Neural progenitor cell (in vitro differentiated cells): ENCODE measurements at regions not wholly inside any gene's neighbourhood (a gene's known extent, or its start where the extent isn't known, plus 50 kb on each side); places are given as distances from the start of the nearest gene placed in this dataset.

Source experiments
- DNase-seq: peaks from one replicate; pipeline ENCODE4 v3.0.0-alpha.2; 2016; ENCODE audit warnings: low spot score
- H2AFZ ChIP-seq: fragments of 200-600 bp; sonication (generic); replicated peaks from 2 replicates; pipeline ENCODE4 v1.6.1; 2016; ENCODE audit warnings: antibody characterized with exemption
- H3F3A ChIP-seq: fragments of 200-600 bp; sonication (generic); 2 replicates; pipeline ENCODE4 v1.6.1; 2016; ENCODE audit warnings: antibody characterized with exemption, low read depth
- H3K27ac ChIP-seq: fragments of 200-600 bp; sonication (generic); 2 replicates; pipeline ENCODE4 v1.5.1; 2016; ENCODE audit warnings: mild to moderate bottlenecking
- H3K27me3 ChIP-seq: fragments of 200-600 bp; sonication (generic); 2 replicates; pipeline ENCODE4 v1.6.1; 2016; ENCODE audit warnings: mild to moderate bottlenecking, moderate library complexity
- H3K36me3 ChIP-seq: fragments of 200-600 bp; sonication (generic); 2 replicates; pipeline ENCODE4 v1.5.1; 2016
- H3K4me1 ChIP-seq: fragments of 200-600 bp; sonication (generic); 2 replicates; pipeline ENCODE4 v1.6.1; 2016; ENCODE audit warnings: mixed run types
- H3K4me2 ChIP-seq: fragments of 200-600 bp; sonication (generic); 2 replicates; pipeline ENCODE4 v1.6.1; 2016
- H3K4me3 ChIP-seq: fragments of 200-600 bp; sonication (generic); 2 replicates; pipeline ENCODE4 v1.5.1; 2016
- H3K79me2 ChIP-seq: fragments of 200-600 bp; sonication (generic); 2 replicates; pipeline ENCODE4 v1.6.1; 2016; ENCODE audit warnings: low read depth
- H3K9ac ChIP-seq: fragments of 200-600 bp; sonication (generic); 2 replicates; pipeline ENCODE4 v1.6.1; 2016
- H3K9me3 ChIP-seq: fragments of 200-600 bp; sonication (generic); 2 replicates; pipeline ENCODE4 v1.5.1; 2016; ENCODE audit warnings: low read depth
- H4K20me1 ChIP-seq: fragments of 200-600 bp; sonication (generic); 2 replicates; pipeline ENCODE4 v1.6.1; 2016; ENCODE audit warnings: low read depth
- H3K27ac Mint-ChIP-seq: 3 replicates; pipeline ENCODE4 v1.8.0; 2021; ENCODE audit warnings: mixed read lengths
- H3K27me3 Mint-ChIP-seq: 2 replicates; pipeline ENCODE4 v1.8.0; 2022; ENCODE audit warnings: low read depth, mild to moderate bottlenecking, inconsistent platforms, moderate library complexity, mixed read lengths; ENCODE audit not compliant: insufficient read depth
- H3K36me3 Mint-ChIP-seq: 3 replicates; pipeline ENCODE4 v1.8.0; 2021; ENCODE audit warnings: mixed read lengths
- H3K4me1 Mint-ChIP-seq: 3 replicates; pipeline ENCODE4 v1.8.0; 2021; ENCODE audit warnings: mixed read lengths
- H3K4me3 Mint-ChIP-seq: 3 replicates; pipeline ENCODE4 v1.8.0; 2021; ENCODE audit warnings: mild to moderate bottlenecking, moderate library complexity, mixed read lengths
- H3K9me3 Mint-ChIP-seq: 3 replicates; pipeline ENCODE4 v1.8.0; 2020; ENCODE audit warnings: mixed read lengths
- CTCF ChIP-seq: fragments of 200-600 bp; sonication (generic); IDR thresholded peaks from 2 replicates; pipeline ENCODE4 v1.5.1; 2017; ENCODE audit warnings: antibody characterized with exemption, mild to moderate bottlenecking
- EZH2 ChIP-seq: fragments of 200-600 bp; sonication (generic); IDR thresholded peaks from 2 replicates; pipeline ENCODE4 v1.6.1; 2017; ENCODE audit warnings: antibody characterized with exemption, mild to moderate bottlenecking, moderate library complexity
- EZH2phosphoT487 ChIP-seq: fragments of 200-600 bp; sonication (generic); IDR thresholded peaks from 2 replicates; pipeline ENCODE4 v1.6.1; 2017; ENCODE audit warnings: antibody characterized with exemption

- no peak overlapping the region for H3K9ac ChIP-seq
- H3K4me1 ChIP-seq: no peaks in the 10 kb centered on the region
- H3F3A ChIP-seq: no peaks in the 10 kb centered on the region
- no peak overlapping the region for H3K4me3 ChIP-seq
- Mint-ChIP-seq H3K4me3 (no peak overlapping the region), H3K36me3 (peaks cover 12% of the 10 kb centered on the region), H3K27ac (no peak overlapping the region), H3K27me3 (no peaks in the 10 kb centered on the region), H3K9me3 (no peaks in the 10 kb centered on the region), H3K4me1 (peaks cover 5% of the 10 kb centered on the region)
- H3K36me3 ChIP-seq: no peaks in the 10 kb centered on the region
- no peak overlapping the region for H3K4me2 ChIP-seq
- no peak for DNase-seq
- H2AFZ ChIP-seq: no peak overlapping the region
- no peak overlapping the region for H3K27ac ChIP-seq
- no peak for TF ChIP-seq EZH2
- peak; percentile 24 for TF ChIP-seq CTCF
- H3K79me2 ChIP-seq: no peaks in the 10 kb centered on the region
- no peaks in the 10 kb centered on the region for H3K27me3 ChIP-seq
- no peaks in the 10 kb centered on the region for H4K20me1 ChIP-seq
- H3K9me3 ChIP-seq: no peaks in the 10 kb centered on the region
Measured at GRCh38 chr5:167608390-167609272, 682.8 kb upstream of the WWC1 start.

GRCh38 chr5:167614294-167615021 is 677.0 kb upstream of the WWC1 start:
- Histone ChIP-seq H3K9me3 (no peaks in the 10 kb centered on the region), H3K79me2 (no peaks in the 10 kb centered on the region), H3K4me1 (no peaks in the 10 kb centered on the region), H3K27me3 (no peaks in the 10 kb centered on the region), H4K20me1 (no peaks in the 10 kb centered on the region), H3F3A (no peaks in the 10 kb centered on the region), H3K9ac (no peak overlapping the region), H3K4me2 (no peak overlapping the region), H3K27ac (no peak overlapping the region), H3K36me3 (no peaks in the 10 kb centered on the region), H3K4me3 (no peak overlapping the region), H2AFZ (no peak overlapping the region)
- Mint-ChIP-seq H3K4me1 (peaks cover 30% of the 10 kb centered on the region), H3K36me3 (peaks cover 10% of the 10 kb centered on the region), H3K27ac (peak overlapping the region; percentile 39), H3K9me3 (no peaks in the 10 kb centered on the region), H3K27me3 (no peaks in the 10 kb centered on the region), H3K4me3 (no peak overlapping the region)
- no peak for TF ChIP-seq EZH2phosphoT487
- no peak for TF ChIP-seq CTCF
- no peak for TF ChIP-seq EZH2
- no peak for DNase-seq

GRCh38 chr5:167616043-167616890 is 675.2 kb upstream of the WWC1 start:
- Histone ChIP-seq H3K4me1 (no peaks in the 10 kb centered on the region), H3K4me2 (no peak overlapping the region), H3K9me3 (no peaks in the 10 kb centered on the region), H3F3A (no peaks in the 10 kb centered on the region), H3K4me3 (no peak overlapping the region), H2AFZ (no peak overlapping the region), H3K79me2 (no peaks in the 10 kb centered on the region), H3K27me3 (no peaks in the 10 kb centered on the region), H3K36me3 (no peaks in the 10 kb centered on the region), H4K20me1 (no peaks in the 10 kb centered on the region), H3K27ac (no peak overlapping the region), H3K9ac (no peak overlapping the region)
- H3K27ac Mint-ChIP-seq: no peak overlapping the region
- no peak overlapping the region for H3K4me3 Mint-ChIP-seq
- DNase-seq: no peak
- TF ChIP-seq EZH2 (no peak), CTCF (no peak), EZH2phosphoT487 (no peak)
- no peaks in the 10 kb centered on the region for H3K9me3 Mint-ChIP-seq
- peaks cover 5% of the 10 kb centered on the region for H3K36me3 Mint-ChIP-seq
- peaks cover 42% of the 10 kb centered on the region for H3K4me1 Mint-ChIP-seq
- no peaks in the 10 kb centered on the region for H3K27me3 Mint-ChIP-seq
